ENCODE measurements at regions not wholly inside any gene's neighbourhood (a gene's known extent, or its start where the extent isn't known, plus 50 kb on each side); places are given as distances from the start of the nearest gene placed in this dataset.

DNA sequence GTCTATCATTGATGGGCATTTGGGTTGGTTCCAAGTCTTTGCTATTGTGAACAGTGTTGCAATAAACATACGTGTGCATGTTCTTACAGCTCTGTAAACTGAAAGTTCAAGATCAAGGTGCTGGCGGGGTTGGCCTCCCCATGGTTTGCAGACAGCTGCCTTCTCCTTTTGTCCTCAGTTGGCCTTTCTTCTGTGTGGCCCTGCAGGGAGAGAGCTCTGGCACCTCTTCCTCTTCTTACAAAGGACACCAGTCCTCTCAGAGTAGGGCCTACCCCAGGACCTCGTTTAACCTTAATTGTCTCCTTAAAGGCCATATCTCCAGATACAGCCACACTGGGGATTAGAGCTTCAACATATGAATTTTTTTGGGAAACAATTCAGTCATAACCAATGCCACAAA, 462.7 kb downstream of the TCERG1L start:
- POLR2A ChIA-PET: no interaction called here
- intact Hi-C loops (cut with micrococcal nuclease; ENCODE audit: unreplicated experiment): no loop called here
- TF ChIP-seq TCF7L2 (IDR thresholded peaks at IDR 0.05; ENCODE audit: low read depth, low read length) (no peak), SIN3A (IDR thresholded peaks at IDR 0.05; ENCODE audit: borderline replicate concordance, insufficient read depth, low read depth, low read length) (no peak), POLR2AphosphoS5 (IDR thresholded peaks at IDR 0.05; ENCODE audit: low read depth, low read length) (no peak)
- TF ChIP-seq, protein P1, sequence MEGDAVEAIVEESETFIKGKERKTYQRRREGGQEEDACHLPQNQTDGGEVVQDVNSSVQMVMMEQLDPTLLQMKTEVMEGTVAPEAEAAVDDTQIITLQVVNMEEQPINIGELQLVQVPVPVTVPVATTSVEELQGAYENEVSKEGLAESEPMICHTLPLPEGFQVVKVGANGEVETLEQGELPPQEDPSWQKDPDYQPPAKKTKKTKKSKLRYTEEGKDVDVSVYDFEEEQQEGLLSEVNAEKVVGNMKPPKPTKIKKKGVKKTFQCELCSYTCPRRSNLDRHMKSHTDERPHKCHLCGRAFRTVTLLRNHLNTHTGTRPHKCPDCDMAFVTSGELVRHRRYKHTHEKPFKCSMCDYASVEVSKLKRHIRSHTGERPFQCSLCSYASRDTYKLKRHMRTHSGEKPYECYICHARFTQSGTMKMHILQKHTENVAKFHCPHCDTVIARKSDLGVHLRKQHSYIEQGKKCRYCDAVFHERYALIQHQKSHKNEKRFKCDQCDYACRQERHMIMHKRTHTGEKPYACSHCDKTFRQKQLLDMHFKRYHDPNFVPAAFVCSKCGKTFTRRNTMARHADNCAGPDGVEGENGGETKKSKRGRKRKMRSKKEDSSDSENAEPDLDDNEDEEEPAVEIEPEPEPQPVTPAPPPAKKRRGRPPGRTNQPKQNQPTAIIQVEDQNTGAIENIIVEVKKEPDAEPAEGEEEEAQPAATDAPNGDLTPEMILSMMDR (IDR thresholded peaks at IDR 0.05): no peak
- TF ChIP-seq, protein P2, sequence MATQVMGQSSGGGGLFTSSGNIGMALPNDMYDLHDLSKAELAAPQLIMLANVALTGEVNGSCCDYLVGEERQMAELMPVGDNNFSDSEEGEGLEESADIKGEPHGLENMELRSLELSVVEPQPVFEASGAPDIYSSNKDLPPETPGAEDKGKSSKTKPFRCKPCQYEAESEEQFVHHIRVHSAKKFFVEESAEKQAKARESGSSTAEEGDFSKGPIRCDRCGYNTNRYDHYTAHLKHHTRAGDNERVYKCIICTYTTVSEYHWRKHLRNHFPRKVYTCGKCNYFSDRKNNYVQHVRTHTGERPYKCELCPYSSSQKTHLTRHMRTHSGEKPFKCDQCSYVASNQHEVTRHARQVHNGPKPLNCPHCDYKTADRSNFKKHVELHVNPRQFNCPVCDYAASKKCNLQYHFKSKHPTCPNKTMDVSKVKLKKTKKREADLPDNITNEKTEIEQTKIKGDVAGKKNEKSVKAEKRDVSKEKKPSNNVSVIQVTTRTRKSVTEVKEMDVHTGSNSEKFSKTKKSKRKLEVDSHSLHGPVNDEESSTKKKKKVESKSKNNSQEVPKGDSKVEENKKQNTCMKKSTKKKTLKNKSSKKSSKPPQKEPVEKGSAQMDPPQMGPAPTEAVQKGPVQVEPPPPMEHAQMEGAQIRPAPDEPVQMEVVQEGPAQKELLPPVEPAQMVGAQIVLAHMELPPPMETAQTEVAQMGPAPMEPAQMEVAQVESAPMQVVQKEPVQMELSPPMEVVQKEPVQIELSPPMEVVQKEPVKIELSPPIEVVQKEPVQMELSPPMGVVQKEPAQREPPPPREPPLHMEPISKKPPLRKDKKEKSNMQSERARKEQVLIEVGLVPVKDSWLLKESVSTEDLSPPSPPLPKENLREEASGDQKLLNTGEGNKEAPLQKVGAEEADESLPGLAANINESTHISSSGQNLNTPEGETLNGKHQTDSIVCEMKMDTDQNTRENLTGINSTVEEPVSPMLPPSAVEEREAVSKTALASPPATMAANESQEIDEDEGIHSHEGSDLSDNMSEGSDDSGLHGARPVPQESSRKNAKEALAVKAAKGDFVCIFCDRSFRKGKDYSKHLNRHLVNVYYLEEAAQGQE (IDR thresholded peaks at IDR 0.05; ENCODE audit: insufficient read depth in 1 of 2, low read depth in 2 of 2, low read length in 1 of 2): no peak

DNA sequence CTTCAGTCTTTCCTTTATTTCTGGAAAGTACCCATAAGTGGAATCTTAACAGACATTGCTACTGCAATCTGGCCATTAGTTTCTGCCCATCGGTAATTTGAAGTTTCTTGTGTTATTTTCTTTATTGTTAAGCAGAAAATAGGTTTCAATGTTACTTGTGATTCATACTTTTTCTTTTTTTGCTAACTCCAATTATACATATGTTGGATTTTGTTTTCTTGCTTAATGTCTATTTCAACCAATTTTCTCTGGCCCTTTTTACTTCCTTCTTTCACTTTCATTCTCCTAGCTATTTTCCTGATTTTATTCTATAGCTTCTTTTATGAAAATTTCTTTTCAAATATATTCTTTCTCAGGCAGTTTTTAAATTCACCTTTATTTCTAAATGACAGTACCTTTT, 457.4 kb downstream of the TCERG1L start:
- no TSS peak for BruUV-seq (replicated peaks)
- no peaks in the 10 kb centered on the region for H3K36me3 ChIP-seq (ENCODE audit: control insufficient read depth, insufficient read depth, low read length)
- no peak for ATAC-seq
- H3K27me3 ChIP-seq (ENCODE audit: control insufficient read depth, insufficient read depth, low read length): no peaks in the 10 kb centered on the region
- ChIA-PET POLR2A (no interaction called here), CTCF (interaction anchor here (0.6 kb wide), 1 partner anchor 21 kb away, joined by 3 read pairs; no protein-coding TSS in a partner anchor)
- no peak for DNase-seq (ENCODE audit: low read depth, low spot score)
- no peak overlapping the region for H3K4me3 ChIP-seq (ENCODE audit: low read depth in 2 of 2, low read length in 2 of 2)
- TF ChIP-seq SIN3A (IDR thresholded peaks at IDR 0.05; ENCODE audit: borderline replicate concordance, insufficient read depth, low read depth, low read length) (no peak), POLR2AphosphoS5 (IDR thresholded peaks at IDR 0.05; ENCODE audit: low read depth, low read length) (no peak), TCF7L2 (IDR thresholded peaks at IDR 0.05; ENCODE audit: low read depth, low read length) (no peak)
- TF ChIP-seq, protein P2 (IDR thresholded peaks at IDR 0.05; ENCODE audit: insufficient read depth in 1 of 2, low read depth in 2 of 2, low read length in 1 of 2): no peak
- TF ChIP-seq, protein P1 (IDR thresholded peaks at IDR 0.05): no peak
- in situ Hi-C loops (cut with HindIII; ENCODE audit: low pct_unique_long_range_greater_than_20kb, low sequenced_read_pairs) (no loop called here), intact Hi-C loops (cut with micrococcal nuclease; ENCODE audit: unreplicated experiment) (no loop called here)
- H3K27ac ChIP-seq (ENCODE audit: low read length): no peak overlapping the region
- H3K4me1 ChIP-seq (ENCODE audit: control insufficient read depth, insufficient read depth, low read length): no peaks in the 10 kb centered on the region
- peaks cover 17% of the 10 kb centered on the region for H3K9me3 ChIP-seq (ENCODE audit: control insufficient read depth, insufficient read depth, low read depth, low read length)

More for the DNA sequence above, 462.7 kb downstream of the TCERG1L start:
- H3K9me3 ChIP-seq (ENCODE audit: control insufficient read depth, insufficient read depth, low read depth, low read length): peaks cover 8% of the 10 kb centered on the region
- no peak overlapping the region for H3K4me3 ChIP-seq (ENCODE audit: low read depth in 2 of 2, low read length in 2 of 2)
- DNase-seq (ENCODE audit: low read depth, low spot score) (no peak), ATAC-seq (no peak)
- in situ Hi-C loops (cut with HindIII; ENCODE audit: low pct_unique_long_range_greater_than_20kb, low sequenced_read_pairs): no loop called here
- no peaks in the 10 kb centered on the region for H3K36me3 ChIP-seq (ENCODE audit: control insufficient read depth, insufficient read depth, low read length)
- CTCF ChIA-PET: no interaction called here
- H3K27me3 ChIP-seq (ENCODE audit: control insufficient read depth, insufficient read depth, low read length): peaks cover 7% of the 10 kb centered on the region; the same call in 1 of the 2 replicates
- H3K27ac ChIP-seq (ENCODE audit: low read length): no peak overlapping the region
- no TSS peak for BruUV-seq (replicated peaks)
- no peaks in the 10 kb centered on the region for H3K4me1 ChIP-seq (ENCODE audit: control insufficient read depth, insufficient read depth, low read length)
